Astrocyte of the spinal cord (primary cell): ENCODE measurements at regions not wholly inside any gene's neighbourhood (a gene's known extent, or its start where the extent isn't known, plus 50 kb on each side); places are given as distances from the start of the nearest gene placed in this dataset.
A peak's percentile ranks its signal among the peaks of the same experiment; 100 is the strongest.

Experiments used
- DNase-seq: peaks from one replicate; pipeline ENCODE4 v3.0.0; 2011; ENCODE audit warnings: low read depth, low spot score
- H3K4me3 ChIP-seq: 2 replicates; pipeline ENCODE4 v1.5.1; 2011; ENCODE audit warnings: low read depth, mild to moderate bottlenecking, low read length, moderate library complexity
- CTCF ChIP-seq: IDR thresholded peaks from 2 replicates; pipeline ENCODE4 v1.5.1; 2012; ENCODE audit warnings: low read depth, mild to moderate bottlenecking, low read length, inconsistent platforms
- in situ Hi-C: cut with HindIII; loops from 2 replicates; pipeline ENCODE4 v1.10.0; 2017; ENCODE audit warnings: low sequenced_read_pairs

GRCh38 chr1:88221411-88221810, 462.7 kb upstream of the PKN2 start:
- TF ChIP-seq CTCF = no peak
- no peak overlapping the region for H3K4me3 ChIP-seq
- in situ Hi-C loops = no loop called here
- no peak for DNase-seq

DNA sequence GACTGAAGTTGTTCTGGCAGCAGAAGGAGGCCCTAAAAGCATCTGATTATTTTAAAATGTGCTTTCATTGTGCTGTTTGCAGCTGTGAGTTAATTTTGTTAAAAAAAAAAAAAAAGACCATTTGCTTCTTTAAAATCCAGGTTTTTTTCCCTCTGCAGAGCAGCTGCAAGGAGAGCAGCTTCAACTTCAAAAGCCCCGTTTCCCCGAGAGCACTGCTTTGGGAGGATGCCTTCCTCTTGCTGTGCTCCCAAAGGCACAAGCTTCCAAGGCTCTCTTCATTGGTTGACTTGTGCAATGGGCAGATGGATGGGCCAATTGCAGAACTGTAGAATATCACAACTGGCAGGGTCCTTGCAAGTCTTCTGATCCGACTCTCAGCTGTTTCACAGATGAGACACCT, 459.2 kb upstream of the PKN2 start:
- no peak overlapping the region for H3K4me3 ChIP-seq
- in situ Hi-C loops = no loop called here
- DNase-seq = no peak
- no peak for TF ChIP-seq CTCF

DNA sequence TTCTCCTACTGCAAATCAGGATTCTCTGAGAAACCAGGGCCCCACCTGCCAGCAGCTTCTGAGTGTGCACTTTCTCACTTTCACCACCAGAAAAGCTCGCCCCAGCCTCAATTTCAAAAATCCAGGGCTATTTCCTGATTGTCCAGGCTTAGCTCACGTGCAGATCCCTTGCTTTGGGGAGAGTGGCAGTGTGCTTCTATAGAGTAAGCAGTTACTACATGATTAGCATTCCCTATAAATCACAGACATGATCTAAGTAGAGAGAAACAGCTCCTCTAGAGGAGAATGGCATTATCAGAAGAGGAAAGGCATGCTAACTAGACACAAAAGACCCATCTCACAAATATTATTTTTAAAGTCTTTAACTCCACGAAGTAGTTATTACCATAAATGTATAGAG, 456.0 kb upstream of the PKN2 start:
- in situ Hi-C loops = no loop called here

GRCh38 chr1:88230126-88230525, 453.9 kb upstream of the PKN2 start:
- no peak for TF ChIP-seq CTCF
- H3K4me3 ChIP-seq = no peak overlapping the region
- in situ Hi-C loops = no loop called here
- no peak for DNase-seq

More for the DNA sequence above, 456.0 kb upstream of the PKN2 start:
- TF ChIP-seq CTCF = no peak
- H3K4me3 ChIP-seq = no peak overlapping the region
- no peak for DNase-seq

- in situ Hi-C loops = no loop called here
- peak; percentile 27 for DNase-seq
- no peak for TF ChIP-seq CTCF
- H3K4me3 ChIP-seq = no peak overlapping the region
These were observed 447.0 kb upstream of the PKN2 start for GRCh38 chr1:88237058-88237457.

DNA sequence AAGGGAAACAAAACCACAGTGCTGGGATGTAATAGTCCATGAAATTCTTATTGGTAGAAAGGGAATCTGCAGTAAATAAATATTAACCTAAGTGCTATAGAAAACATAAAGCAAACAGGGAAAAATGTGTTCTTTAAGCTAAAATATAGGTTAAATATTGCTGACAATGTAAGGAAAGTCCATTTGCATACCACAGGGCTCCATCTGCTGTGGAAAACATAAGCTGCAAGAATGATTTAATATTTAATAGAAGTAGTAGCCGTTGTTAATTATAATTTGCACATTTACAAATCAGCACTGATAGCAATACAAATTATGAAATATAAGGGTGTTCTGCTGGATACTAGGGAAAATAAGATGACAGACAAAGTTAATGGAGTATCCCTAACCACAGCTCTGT, 444.9 kb upstream of the PKN2 start:
- in situ Hi-C loops = no loop called here
- H3K4me3 ChIP-seq = no peak overlapping the region
- no peak for TF ChIP-seq CTCF
- DNase-seq = no peak

GRCh38 chr1:88247666-88248065, 436.4 kb upstream of the PKN2 start:
- in situ Hi-C loops = no loop called here
- no peak for TF ChIP-seq CTCF
- no peak overlapping the region for H3K4me3 ChIP-seq
- no peak for DNase-seq
